WERI-Rb-1 (cell line): ENCODE measurements at regions not wholly inside any gene's neighbourhood (a gene's known extent, or its start where the extent isn't known, plus 50 kb on each side); places are given as distances from the start of the nearest gene placed in this dataset.

ENCODE experiments used
- DNase-seq: peaks from one replicate; pipeline ENCODE4 v3.0.0-alpha.2; 2020
- H3K27ac ChIP-seq: fragments of 250-450 bp; sonication (Bioruptor Pico); 2 replicates; pipeline ENCODE4 v1.5.1; 2020; ENCODE audit warnings: mild to moderate bottlenecking, moderate library complexity
- H3K27me3 ChIP-seq: fragments of 250-450 bp; sonication (Bioruptor Pico); 2 replicates; pipeline ENCODE4 v1.5.1; 2021; ENCODE audit warnings: mild to moderate bottlenecking, low read depth, moderate library complexity; ENCODE audit not compliant: insufficient read depth, severe bottlenecking
- H3K36me3 ChIP-seq: fragments of 250-450 bp; sonication (Bioruptor Pico); 2 replicates; pipeline ENCODE4 v1.5.1; 2020; ENCODE audit warnings: mild to moderate bottlenecking, moderate library complexity
- H3K4me3 ChIP-seq: 2 replicates; pipeline ENCODE4 v1.5.1; 2011; ENCODE audit warnings: low read depth, mild to moderate bottlenecking, control low read depth, low read length
- H3K9me3 ChIP-seq: fragments of 250-450 bp; sonication (Bioruptor Pico); 2 replicates; pipeline ENCODE4 v1.5.1; 2021; ENCODE audit warnings: mild to moderate bottlenecking, moderate library complexity; ENCODE audit not compliant: severe bottlenecking
- CTCF ChIP-seq: IDR thresholded peaks from 2 replicates; pipeline ENCODE4 v1.5.1; 2011; ENCODE audit warnings: low read depth, mild to moderate bottlenecking, control low read depth, inconsistent platforms, low read length

DNA sequence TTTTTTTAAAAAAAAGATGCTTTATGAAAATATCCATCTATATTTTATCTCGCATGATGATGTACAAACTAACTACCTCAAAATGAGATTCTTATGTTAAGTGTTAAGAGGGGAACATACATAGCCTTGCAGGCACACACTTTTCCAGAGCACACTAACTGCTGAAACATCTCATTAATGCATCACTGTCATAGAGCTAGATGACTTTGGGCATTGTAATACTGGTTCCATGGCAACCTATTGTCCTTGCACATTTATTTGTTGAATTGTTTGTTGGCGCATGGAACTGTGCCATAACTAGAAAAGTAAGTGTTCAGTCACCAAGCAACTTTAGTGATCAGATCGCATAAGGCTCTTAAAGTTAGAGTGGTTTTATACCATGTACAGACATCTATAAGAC lies 348.3 kb downstream of the GALC start:
- no peak overlapping the region for H3K27ac ChIP-seq
- H3K36me3 ChIP-seq: no peaks in the 10 kb centered on the region
- H3K4me3 ChIP-seq: no peak overlapping the region
- no peak for TF ChIP-seq CTCF
- peaks cover 9% of the 10 kb centered on the region for H3K9me3 ChIP-seq
- H3K27me3 ChIP-seq: no peaks in the 10 kb centered on the region
- no peak for DNase-seq

GRCh38 chr14:87643005-87643404 lies 350.0 kb downstream of the GALC start:
- Histone ChIP-seq H3K36me3 (no peaks in the 10 kb centered on the region), H3K4me3 (no peak overlapping the region), H3K27me3 (no peaks in the 10 kb centered on the region), H3K27ac (no peak overlapping the region), H3K9me3 (no peaks in the 10 kb centered on the region)
- DNase-seq: no peak
- no peak for TF ChIP-seq CTCF

DNA sequence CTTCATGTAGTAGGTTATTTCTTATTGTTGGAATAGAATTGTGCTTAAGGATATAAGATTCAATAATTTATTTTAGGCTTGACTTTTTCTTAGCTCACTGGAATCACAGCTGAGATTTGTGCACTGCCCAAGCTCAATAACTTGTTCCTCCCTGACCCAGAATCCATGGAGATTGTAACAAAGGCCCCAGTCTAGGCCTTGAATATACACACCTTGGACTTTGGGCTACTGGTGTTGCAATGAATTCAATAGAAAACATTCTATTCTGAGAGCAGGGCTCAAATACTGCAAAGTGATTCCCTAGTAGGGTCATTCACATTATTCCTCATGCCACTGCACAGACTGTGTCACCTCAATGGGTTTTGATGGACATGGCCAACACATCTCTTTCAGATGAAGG lies 352.4 kb downstream of the GALC start:
- Histone ChIP-seq H3K36me3 (no peaks in the 10 kb centered on the region), H3K27me3 (no peaks in the 10 kb centered on the region), H3K4me3 (no peak overlapping the region), H3K27ac (no peak overlapping the region), H3K9me3 (no peaks in the 10 kb centered on the region)
- no peak for TF ChIP-seq CTCF
- DNase-seq: no peak

- Histone ChIP-seq H3K36me3 (no peaks in the 10 kb centered on the region), H3K4me3 (no peak overlapping the region), H3K27ac (no peak overlapping the region), H3K27me3 (no peaks in the 10 kb centered on the region), H3K9me3 (no peaks in the 10 kb centered on the region)
- DNase-seq: no peak
- no peak for TF ChIP-seq CTCF
Observed at GRCh38 chr14:87638196-87638595, 354.8 kb downstream of the GALC start.

- H3K27ac ChIP-seq: no peak overlapping the region
- no peak for TF ChIP-seq CTCF
- H3K27me3 ChIP-seq: no peaks in the 10 kb centered on the region
- no peaks in the 10 kb centered on the region for H3K36me3 ChIP-seq
- H3K4me3 ChIP-seq: no peak overlapping the region
- H3K9me3 ChIP-seq: no peaks in the 10 kb centered on the region
- DNase-seq: no peak
Observed at GRCh38 chr14:87635442-87635841, 357.5 kb downstream of the GALC start.

GRCh38 chr14:87632796-87633195 lies 360.2 kb downstream of the GALC start:
- Histone ChIP-seq H3K27me3 (no peaks in the 10 kb centered on the region), H3K4me3 (no peak overlapping the region), H3K27ac (no peak overlapping the region), H3K9me3 (no peaks in the 10 kb centered on the region), H3K36me3 (no peaks in the 10 kb centered on the region)
- DNase-seq: no peak
- no peak for TF ChIP-seq CTCF
